SU-DHL-6 (cell line): ENCODE measurements at regions not wholly inside any gene's neighbourhood (a gene's known extent, or its start where the extent isn't known, plus 50 kb on each side); places are given as distances from the start of the nearest gene placed in this dataset.

Experiments used
- EZH2phosphoT487 ChIP-seq: fragments of 200-600 bp; sonication (generic), shearing (Covaris generic); conservative IDR thresholded peaks from 2 replicates; pipeline ENCODE4 v1.6.1; 2018; ENCODE audit warnings: mild to moderate bottlenecking, antibody characterized with exemption, low read length, moderate library complexity, mixed read lengths
- TF ChIP-seq, protein P1 (sequence below): fragments of 200-600 bp; sonication (generic); IDR thresholded peaks from one replicate; pipeline ENCODE4 v1.5.1; 2017; ENCODE audit warnings: antibody characterized with exemption, mild to moderate bottlenecking, low read length, moderate library complexity; ENCODE audit not compliant: insufficient read depth, poor library complexity, severe bottlenecking

GRCh38 chr12:88903333-88903732 is 323.1 kb upstream of the KITLG start:
- TF ChIP-seq, protein P1, sequence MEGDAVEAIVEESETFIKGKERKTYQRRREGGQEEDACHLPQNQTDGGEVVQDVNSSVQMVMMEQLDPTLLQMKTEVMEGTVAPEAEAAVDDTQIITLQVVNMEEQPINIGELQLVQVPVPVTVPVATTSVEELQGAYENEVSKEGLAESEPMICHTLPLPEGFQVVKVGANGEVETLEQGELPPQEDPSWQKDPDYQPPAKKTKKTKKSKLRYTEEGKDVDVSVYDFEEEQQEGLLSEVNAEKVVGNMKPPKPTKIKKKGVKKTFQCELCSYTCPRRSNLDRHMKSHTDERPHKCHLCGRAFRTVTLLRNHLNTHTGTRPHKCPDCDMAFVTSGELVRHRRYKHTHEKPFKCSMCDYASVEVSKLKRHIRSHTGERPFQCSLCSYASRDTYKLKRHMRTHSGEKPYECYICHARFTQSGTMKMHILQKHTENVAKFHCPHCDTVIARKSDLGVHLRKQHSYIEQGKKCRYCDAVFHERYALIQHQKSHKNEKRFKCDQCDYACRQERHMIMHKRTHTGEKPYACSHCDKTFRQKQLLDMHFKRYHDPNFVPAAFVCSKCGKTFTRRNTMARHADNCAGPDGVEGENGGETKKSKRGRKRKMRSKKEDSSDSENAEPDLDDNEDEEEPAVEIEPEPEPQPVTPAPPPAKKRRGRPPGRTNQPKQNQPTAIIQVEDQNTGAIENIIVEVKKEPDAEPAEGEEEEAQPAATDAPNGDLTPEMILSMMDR, result no peak
- no peak for TF ChIP-seq EZH2phosphoT487
